Activated T-cell treated with anti-CD3 and anti-CD28 coated beads, Interleukin-2, amount 50 U/mL, for 4 hours (primary cell): ENCODE measurements at regions not wholly inside any gene's neighbourhood (a gene's known extent, or its start where the extent isn't known, plus 50 kb on each side); places are given as distances from the start of the nearest gene placed in this dataset.

Experiments
- ATAC-seq, 2 donors: fragments of 200-7000 bp; cut with Tn5 transposase; one replicate each; pipeline ENCODE4 v1.10.0; 2021
- DNase-seq: peaks from one replicate; pipeline ENCODE4 v3.0.0-alpha.2; 2020
- H3K27me3 Mint-ChIP-seq: one replicate; pipeline ENCODE4 v1.8.0; 2021; ENCODE audit warnings: low read depth, mixed read lengths
- H3K36me3 Mint-ChIP-seq: one replicate; pipeline ENCODE4 v1.8.0; 2022; ENCODE audit warnings: mixed read lengths; ENCODE audit not compliant: insufficient read depth
- H3K4me1 Mint-ChIP-seq: one replicate; pipeline ENCODE4 v1.8.0; 2021; ENCODE audit warnings: low read depth, mixed read lengths
- H3K4me3 Mint-ChIP-seq: one replicate; pipeline ENCODE4 v1.8.0; 2021; ENCODE audit warnings: mild to moderate bottlenecking, moderate library complexity, mixed read lengths
- H3K9me3 Mint-ChIP-seq: one replicate; pipeline ENCODE4 v1.8.0; 2021; ENCODE audit warnings: mixed read lengths

DNA sequence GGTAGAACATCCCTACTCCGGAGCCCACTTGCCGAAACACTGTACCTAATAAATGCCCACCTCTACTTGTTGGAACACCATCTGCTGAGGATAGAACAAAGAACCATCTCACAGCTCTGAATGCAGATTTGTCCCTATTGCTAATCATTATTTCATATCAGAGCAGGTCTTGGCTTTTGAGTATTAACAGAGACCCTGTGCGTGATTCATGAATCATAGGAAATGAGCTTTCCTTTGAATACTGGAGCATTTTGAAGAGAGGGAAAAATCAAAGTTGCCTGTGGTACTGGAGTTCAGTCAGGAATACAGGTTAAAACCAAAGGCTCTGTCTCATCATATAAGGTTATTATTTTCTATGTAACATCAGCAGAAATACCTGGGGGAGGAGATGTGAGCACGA is 1132.3 kb downstream of the XPNPEP1 start:
- peaks cover 4% of the 10 kb centered on the region for H3K9me3 Mint-ChIP-seq
- no peaks in the 10 kb centered on the region for H3K4me1 Mint-ChIP-seq
- H3K4me3 Mint-ChIP-seq: no peak overlapping the region
- no peaks in the 10 kb centered on the region for H3K27me3 Mint-ChIP-seq
- ATAC-seq (no peak), DNase-seq (no peak)
- no peaks in the 10 kb centered on the region for H3K36me3 Mint-ChIP-seq

DNA sequence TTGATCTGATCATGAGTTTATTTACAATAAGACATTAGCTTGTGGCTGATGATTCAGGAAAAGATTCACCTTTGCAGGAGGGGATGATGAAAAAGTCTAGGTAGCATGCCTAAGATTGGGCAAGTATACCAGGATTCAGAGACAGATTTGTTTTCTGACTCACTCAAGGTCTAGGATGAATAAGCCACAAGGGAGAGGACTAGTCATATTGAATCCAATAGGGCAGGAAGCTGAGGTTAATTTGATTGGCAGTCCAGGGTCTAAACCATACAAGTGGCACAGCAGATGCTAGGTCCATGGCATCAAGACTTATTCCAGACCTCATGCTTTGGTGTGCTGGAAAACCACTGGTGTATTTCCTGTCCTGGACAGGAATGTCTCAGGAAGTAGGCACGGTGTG is 1133.4 kb downstream of the XPNPEP1 start:
- ATAC-seq: no peak
- no peak for DNase-seq
- H3K9me3 Mint-ChIP-seq: peaks cover 10% of the 10 kb centered on the region
- H3K27me3 Mint-ChIP-seq: no peaks in the 10 kb centered on the region
- H3K4me1 Mint-ChIP-seq: no peaks in the 10 kb centered on the region
- no peak overlapping the region for H3K4me3 Mint-ChIP-seq
- H3K36me3 Mint-ChIP-seq: no peaks in the 10 kb centered on the region

DNA sequence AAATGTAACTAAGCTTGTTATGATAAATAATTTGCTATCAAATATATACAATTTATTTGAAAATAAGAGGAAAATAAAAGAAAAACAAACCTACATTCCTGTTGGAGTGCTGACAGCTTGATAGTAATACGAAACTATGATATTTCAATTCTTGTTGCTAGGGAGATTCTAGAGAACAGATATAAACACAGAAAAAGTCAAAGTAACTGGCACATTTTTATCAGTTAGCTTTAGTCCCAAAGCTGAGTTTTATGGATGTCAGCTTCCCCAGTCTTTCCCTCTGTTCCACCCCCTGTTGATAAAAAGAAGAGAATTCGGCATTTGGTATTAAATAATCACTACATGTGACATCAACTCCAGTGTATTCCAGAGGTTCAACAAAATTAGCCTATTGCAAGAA is 1134.0 kb downstream of the XPNPEP1 start:
- ATAC-seq: no peak
- Mint-ChIP-seq H3K36me3 (no peaks in the 10 kb centered on the region), H3K9me3 (peaks cover 10% of the 10 kb centered on the region), H3K4me3 (no peak overlapping the region), H3K27me3 (no peaks in the 10 kb centered on the region), H3K4me1 (no peaks in the 10 kb centered on the region)
- no peak for DNase-seq

DNA sequence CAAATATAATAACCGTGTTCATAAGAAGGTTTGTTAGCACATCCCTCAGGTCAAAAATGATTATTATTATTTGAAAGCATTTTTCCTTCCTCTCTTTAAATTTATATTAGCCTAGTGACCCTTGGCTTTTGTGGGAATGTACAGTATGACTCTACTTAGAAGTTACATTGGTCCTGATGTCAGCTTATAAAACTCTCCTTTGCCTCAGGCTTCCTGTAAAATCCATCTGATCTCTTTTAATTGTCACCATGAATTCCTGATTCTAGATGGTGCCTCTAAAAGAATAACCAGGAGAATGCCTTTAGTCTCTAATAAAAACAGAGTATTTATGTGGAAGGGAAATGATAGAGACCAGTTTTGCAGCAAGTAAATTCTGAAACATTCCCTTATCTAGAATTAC is 1134.4 kb downstream of the XPNPEP1 start:
- H3K4me1 Mint-ChIP-seq: no peaks in the 10 kb centered on the region
- DNase-seq (no peak), ATAC-seq (no peak)
- peaks cover 10% of the 10 kb centered on the region for H3K9me3 Mint-ChIP-seq
- no peak overlapping the region for H3K4me3 Mint-ChIP-seq
- H3K27me3 Mint-ChIP-seq: no peaks in the 10 kb centered on the region
- no peaks in the 10 kb centered on the region for H3K36me3 Mint-ChIP-seq

DNA sequence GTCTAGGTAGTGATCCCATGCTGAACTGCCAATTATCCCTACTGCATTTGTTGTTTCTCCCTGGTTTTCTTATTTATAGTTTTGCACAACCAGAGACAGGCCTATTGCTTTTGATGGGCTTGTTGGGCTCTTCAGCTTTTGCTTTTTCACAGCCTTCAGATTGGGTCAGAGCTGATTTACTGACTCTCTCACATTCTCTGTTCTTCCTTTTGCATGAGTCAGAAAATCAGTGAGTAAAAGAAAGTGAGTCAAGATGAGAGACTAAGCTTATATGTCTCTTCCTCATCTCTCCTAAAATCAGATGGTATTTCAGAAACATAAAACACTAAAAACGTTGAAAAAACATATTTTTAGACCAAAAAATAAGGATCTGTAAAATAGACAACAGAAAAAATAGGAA is 1135.4 kb downstream of the XPNPEP1 start:
- Mint-ChIP-seq H3K9me3 (peaks cover 10% of the 10 kb centered on the region), H3K27me3 (no peaks in the 10 kb centered on the region), H3K36me3 (no peaks in the 10 kb centered on the region), H3K4me3 (no peak overlapping the region), H3K4me1 (no peaks in the 10 kb centered on the region)
- no peak for ATAC-seq
- no peak for DNase-seq

DNA sequence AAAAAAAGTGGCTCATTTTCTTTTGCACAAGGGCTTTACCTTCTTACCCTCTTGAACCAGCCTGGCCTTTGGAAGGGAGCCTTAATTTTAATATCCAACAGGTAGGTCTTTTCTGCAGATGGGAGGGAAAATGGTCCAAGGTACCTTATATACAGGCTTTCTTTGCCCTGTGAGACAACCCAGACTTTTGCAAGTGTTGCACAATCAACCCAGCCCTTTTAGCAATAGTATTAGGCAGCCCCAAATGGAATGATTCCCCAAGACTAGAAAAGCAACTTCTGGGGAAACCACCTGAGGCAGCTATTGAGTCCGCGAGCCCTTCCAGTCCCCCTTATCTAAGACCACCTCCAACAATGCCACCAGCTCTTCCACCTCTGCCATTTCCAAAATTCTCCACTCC is 1138.3 kb downstream of the XPNPEP1 start:
- Mint-ChIP-seq H3K4me1 (no peaks in the 10 kb centered on the region), H3K27me3 (no peaks in the 10 kb centered on the region), H3K36me3 (no peaks in the 10 kb centered on the region), H3K9me3 (peaks cover 14% of the 10 kb centered on the region), H3K4me3 (no peak overlapping the region)
- no peak for DNase-seq
- ATAC-seq: no peak

DNA sequence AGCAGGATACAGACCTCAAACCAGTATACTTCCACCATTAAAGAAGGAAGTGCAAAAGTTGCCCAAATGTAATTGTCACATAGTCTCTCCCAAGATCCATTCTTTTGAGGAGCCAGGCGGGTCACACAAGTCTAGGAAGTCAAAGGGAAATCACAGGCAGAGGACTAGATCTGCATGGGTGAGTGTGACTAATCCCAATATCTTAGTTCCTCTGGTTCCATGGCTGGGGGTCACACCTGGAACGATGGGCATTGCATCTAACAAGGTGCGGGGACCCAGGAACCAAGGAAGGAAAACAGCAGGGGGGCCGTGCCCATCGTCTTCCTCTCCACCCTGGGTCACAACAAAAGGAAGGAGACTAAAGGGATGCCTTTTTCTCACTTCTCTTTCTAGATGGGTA is 1138.8 kb downstream of the XPNPEP1 start:
- ATAC-seq (no peak), DNase-seq (no peak)
- Mint-ChIP-seq H3K4me1 (no peaks in the 10 kb centered on the region), H3K4me3 (no peak overlapping the region), H3K36me3 (no peaks in the 10 kb centered on the region), H3K27me3 (no peaks in the 10 kb centered on the region), H3K9me3 (peaks cover 13% of the 10 kb centered on the region)

DNA sequence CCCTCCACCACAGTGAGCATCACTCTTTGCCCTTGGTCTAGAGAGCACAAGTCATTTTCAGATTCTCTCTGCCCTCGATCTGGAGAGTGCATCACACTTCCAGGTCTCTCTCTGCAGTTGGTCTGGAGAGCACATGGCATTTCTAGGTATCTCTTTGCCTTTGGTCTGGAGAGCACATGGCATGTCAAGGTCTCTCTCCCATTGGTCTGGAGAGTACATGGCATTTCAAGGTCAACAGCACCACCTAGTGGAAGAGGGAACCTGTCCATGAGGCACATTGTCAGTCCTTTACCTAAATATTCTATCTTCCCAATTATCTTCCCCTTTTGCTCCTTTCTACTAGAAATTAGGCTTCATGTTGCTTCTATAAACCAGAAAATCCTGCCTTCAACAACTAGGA is 1139.4 kb downstream of the XPNPEP1 start:
- Mint-ChIP-seq H3K36me3 (no peaks in the 10 kb centered on the region), H3K4me3 (no peak overlapping the region)

DNA sequence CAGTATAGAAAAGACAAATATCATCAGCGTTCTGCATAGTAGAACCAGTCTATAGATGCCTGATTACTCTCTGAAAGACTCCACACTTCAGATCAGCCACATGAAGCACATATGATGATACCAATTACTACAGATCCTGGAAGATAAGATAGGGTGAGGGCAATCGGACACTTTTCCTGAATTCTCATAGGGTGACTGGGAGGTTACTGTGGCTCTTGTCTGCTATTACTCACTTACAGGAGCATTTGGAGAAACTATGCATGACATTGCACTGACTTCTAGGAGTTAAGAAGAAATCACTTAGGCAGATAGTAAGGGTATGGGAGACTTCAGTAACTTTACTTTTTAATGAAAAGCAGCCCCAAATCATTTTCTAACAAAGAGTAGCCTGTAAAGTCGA is 1140.9 kb downstream of the XPNPEP1 start:
- Mint-ChIP-seq H3K4me1 (no peaks in the 10 kb centered on the region), H3K9me3 (peaks cover 15% of the 10 kb centered on the region), H3K27me3 (no peaks in the 10 kb centered on the region), H3K36me3 (no peaks in the 10 kb centered on the region), H3K4me3 (no peak overlapping the region)
- ATAC-seq (no peak), DNase-seq (no peak)

More for the DNA sequence above, 1139.4 kb downstream of the XPNPEP1 start:
- no peak for DNase-seq
- Mint-ChIP-seq H3K27me3 (no peaks in the 10 kb centered on the region), H3K4me1 (no peaks in the 10 kb centered on the region), H3K9me3 (peaks cover 15% of the 10 kb centered on the region)
- ATAC-seq: no peak

DNA sequence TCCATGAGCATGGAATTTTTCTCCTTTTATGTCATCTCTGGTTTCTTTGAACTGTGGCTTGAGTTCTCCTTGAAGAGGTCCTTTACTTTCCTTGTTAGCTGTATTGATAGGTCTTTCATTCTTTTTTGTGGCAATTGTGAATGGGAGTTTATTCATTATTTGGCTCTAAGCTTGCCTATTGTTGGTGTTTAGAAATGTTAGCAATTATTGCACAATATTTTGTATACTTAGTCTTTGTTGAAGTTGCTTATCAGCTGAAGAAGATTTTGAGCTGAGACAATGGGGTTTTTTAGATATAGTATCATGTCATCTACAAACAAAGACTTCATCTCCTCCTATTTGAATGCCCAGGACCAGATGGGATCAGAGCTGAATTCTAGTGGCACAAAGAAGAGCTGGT is 1143.8 kb downstream of the XPNPEP1 start:
- DNase-seq (no peak), ATAC-seq (no peak)
- H3K27me3 Mint-ChIP-seq: no peaks in the 10 kb centered on the region
- H3K4me3 Mint-ChIP-seq: no peak overlapping the region
- H3K9me3 Mint-ChIP-seq: peaks cover 9% of the 10 kb centered on the region
- H3K36me3 Mint-ChIP-seq: no peaks in the 10 kb centered on the region
- H3K4me1 Mint-ChIP-seq: no peaks in the 10 kb centered on the region

DNA sequence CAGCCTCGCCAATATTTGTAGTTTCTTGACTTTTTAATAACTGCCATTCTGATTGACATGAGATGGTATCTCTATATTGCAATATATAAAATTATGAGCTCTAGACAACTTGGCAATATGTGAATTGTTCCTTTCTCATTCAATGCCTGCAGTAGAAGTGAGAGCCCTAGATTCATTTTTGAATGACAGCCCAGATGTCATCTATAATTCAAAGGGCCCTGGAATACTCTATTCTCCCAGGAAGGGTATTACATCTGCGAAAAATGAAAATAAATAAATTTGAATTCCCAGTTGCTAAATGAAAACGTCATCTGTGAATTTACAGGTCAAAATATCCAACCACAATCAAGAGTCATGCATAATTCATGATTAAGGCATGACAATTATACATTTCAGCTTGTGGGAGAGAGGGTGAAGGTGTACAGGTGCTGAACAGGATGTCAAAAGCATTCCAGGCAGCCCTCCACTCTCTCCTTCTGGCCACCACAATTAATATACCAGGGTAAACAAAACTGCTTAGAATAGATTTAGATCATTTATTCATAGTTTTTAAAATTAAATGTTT is 1147.3 kb downstream of the XPNPEP1 start:
- no peaks in the 10 kb centered on the region for H3K4me1 Mint-ChIP-seq
- no peak overlapping the region for H3K4me3 Mint-ChIP-seq
- no peak for ATAC-seq
- peaks cover 5% of the 10 kb centered on the region for H3K9me3 Mint-ChIP-seq
- no peaks in the 10 kb centered on the region for H3K27me3 Mint-ChIP-seq
- no peaks in the 10 kb centered on the region for H3K36me3 Mint-ChIP-seq
- DNase-seq: no peak

DNA sequence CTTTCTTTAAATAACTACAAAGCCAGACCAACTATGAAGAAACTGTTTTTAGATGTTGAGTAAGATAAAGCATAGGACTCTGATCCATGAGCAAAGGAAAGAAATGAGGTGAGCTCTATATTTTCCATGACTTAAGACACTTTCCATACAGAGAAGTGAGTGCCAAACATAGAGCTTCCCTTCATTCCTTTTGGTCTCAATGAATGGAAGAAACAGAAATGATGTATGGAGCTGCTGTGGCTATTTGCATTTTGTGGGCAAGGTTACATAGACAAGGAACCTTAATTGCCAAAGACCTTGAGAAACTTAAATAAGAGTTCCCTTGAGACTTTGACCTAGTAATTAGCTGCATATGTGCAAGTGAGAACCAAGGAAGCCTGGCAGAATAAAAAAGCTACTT is 1152.2 kb downstream of the XPNPEP1 start:
- H3K4me3 Mint-ChIP-seq: no peak overlapping the region
- no peak for ATAC-seq
- DNase-seq: no peak
- H3K9me3 Mint-ChIP-seq: peaks cover 10% of the 10 kb centered on the region
- H3K4me1 Mint-ChIP-seq: no peaks in the 10 kb centered on the region
- no peaks in the 10 kb centered on the region for H3K27me3 Mint-ChIP-seq
- no peaks in the 10 kb centered on the region for H3K36me3 Mint-ChIP-seq

DNA sequence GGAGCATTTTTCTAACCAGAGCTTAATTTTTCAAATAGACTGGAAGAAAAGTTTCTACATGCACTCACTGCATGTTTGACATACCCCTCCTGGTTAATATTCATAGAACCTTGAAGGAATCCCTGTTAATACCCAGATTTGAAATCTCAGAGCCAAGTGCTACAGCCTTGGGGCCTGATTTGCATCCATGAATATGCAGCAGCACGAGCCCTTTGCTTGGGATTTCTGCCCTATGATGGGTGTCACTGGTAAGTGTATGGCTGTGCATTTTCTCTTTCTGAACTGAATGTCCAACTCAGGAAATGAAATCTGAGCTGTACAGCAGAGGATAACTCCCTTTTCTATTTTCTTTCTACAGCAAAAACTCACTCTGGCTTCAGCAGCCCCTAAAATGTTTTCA is 1157.5 kb downstream of the XPNPEP1 start:
- Mint-ChIP-seq H3K36me3 (no peaks in the 10 kb centered on the region), H3K4me1 (no peaks in the 10 kb centered on the region), H3K9me3 (peaks cover 16% of the 10 kb centered on the region), H3K4me3 (no peak overlapping the region), H3K27me3 (no peaks in the 10 kb centered on the region)
- DNase-seq: no peak
- no peak for ATAC-seq

DNA sequence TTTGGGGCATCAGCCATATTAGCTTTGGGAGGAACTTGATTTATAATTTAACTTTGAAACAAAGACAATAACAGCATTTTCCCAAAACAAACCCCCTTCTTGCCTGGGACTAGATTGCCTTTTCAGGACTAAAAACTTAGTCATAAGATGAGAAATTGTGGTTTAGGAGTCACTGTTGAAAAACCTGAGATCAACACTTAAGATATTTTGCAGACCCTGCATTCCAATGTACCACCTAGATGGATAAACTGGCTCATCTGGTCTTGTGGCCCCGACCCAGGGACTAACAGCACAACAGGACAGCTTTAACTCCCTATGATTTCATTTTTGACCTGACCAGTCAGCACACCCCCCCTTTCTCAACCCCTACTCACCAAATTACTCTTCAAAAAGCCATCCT is 1165.4 kb downstream of the XPNPEP1 start:
- H3K27me3 Mint-ChIP-seq: no peaks in the 10 kb centered on the region
- DNase-seq: no peak

DNA sequence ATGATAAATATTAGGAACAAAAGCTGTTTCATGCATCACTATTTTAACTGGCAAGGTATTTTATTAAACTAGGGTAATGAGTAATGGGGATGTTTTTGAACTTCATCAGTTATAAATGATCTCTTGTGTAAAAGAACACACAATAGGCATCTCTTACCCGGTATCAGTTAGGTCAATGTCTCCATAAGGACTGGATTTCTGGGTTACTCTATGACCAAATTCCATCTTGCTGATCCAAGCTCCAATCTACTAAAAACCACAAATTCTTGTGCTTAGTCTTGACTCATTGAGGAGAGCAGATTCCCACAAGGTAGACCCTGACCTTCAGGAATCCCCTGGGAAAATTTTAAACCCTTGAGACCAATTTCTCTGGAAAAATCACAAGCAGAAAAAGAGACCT is 1167.7 kb downstream of the XPNPEP1 start:
- DNase-seq: no peak
- Mint-ChIP-seq H3K4me1 (no peaks in the 10 kb centered on the region), H3K36me3 (no peaks in the 10 kb centered on the region), H3K9me3 (peaks cover 3% of the 10 kb centered on the region), H3K27me3 (no peaks in the 10 kb centered on the region), H3K4me3 (no peak overlapping the region)
- no peak for ATAC-seq

More for the DNA sequence above, 1165.4 kb downstream of the XPNPEP1 start:
- ATAC-seq: no peak
- Mint-ChIP-seq H3K4me1 (no peaks in the 10 kb centered on the region), H3K36me3 (no peaks in the 10 kb centered on the region), H3K9me3 (peaks cover 6% of the 10 kb centered on the region), H3K4me3 (no peak overlapping the region)

DNA sequence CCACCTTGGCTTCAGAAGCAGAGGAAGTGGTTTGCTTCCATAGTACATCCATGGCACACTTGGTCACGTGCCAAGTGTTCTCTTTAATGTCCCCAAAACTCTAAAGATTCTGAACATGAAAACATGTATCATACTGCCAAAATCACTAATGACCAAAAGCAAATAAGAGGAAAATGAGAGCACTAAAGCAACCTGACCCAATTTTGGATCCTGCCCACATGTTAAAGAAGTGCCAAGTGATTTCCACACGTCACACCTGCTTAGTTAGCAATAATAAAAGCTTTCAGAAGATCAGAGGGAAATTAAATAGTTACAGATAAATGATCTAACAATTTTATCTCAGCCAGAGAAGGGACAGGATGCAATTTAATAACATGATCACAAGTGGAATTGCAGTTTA is 1170.0 kb downstream of the XPNPEP1 start:
- H3K4me1 Mint-ChIP-seq: no peaks in the 10 kb centered on the region
- H3K27me3 Mint-ChIP-seq: no peaks in the 10 kb centered on the region
- DNase-seq (no peak), ATAC-seq (no peak)
- peaks cover 4% of the 10 kb centered on the region for H3K9me3 Mint-ChIP-seq
- no peak overlapping the region for H3K4me3 Mint-ChIP-seq
- no peaks in the 10 kb centered on the region for H3K36me3 Mint-ChIP-seq
